IMR-90 (cell line): ENCODE measurements at regions not wholly inside any gene's neighbourhood (a gene's known extent, or its start where the extent isn't known, plus 50 kb on each side); places are given as distances from the start of the nearest gene placed in this dataset.

Source experiments
- ATAC-seq: fragments of 200-7000 bp; cut with Tn5 transposase; 2 replicates; pipeline ENCODE4 v1.9.1; 2020; ENCODE audit warnings: low read depth, mild to moderate bottlenecking, moderate library complexity
- BruUV-seq: library from RNA; stranded (reverse); fragments of 400-500 nt; replicated peaks from 2 replicates; lab custom pipeline; 2021; lab: Mats Ljungman, UMichigan
- CTCF ChIA-PET: fragments of 300-600 bp; formaldehyde crosslinking; extraction: SDS; loops from one replicate; lab custom pipeline; 2021; ENCODE audit warnings: antibody characterized with exemption; lab: Yijun Ruan, JAX
- POLR2A ChIA-PET: fragments of 300-600 bp; sonication (Branson Sonifier 250); formaldehyde crosslinking; loops from one replicate; lab custom pipeline; 2022; ENCODE audit warnings: antibody characterized with exemption; ENCODE audit not compliant: unreplicated experiment; lab: Charles Lee
- DNase-seq: peaks from one replicate; pipeline ENCODE4 v3.0.0; 2013
- H2AFZ ChIP-seq: replicated peaks from 2 replicates; pipeline ENCODE3; 2013; ENCODE audit warnings: low read length, mild to moderate bottlenecking; ENCODE audit not compliant: poor library complexity
- H2AK5ac ChIP-seq: 2 replicates; pipeline ENCODE4 v1.6.1; 2013; ENCODE audit warnings: low read depth, low read length, inconsistent platforms
- H2AK9ac ChIP-seq: replicated peaks from 2 replicates; pipeline ENCODE3; 2013; ENCODE audit warnings: mild to moderate bottlenecking, low read depth, low read length, moderate library complexity; ENCODE audit not compliant: poor library complexity
- H2BK120ac ChIP-seq: 2 replicates; pipeline ENCODE4 v1.6.1; 2013; ENCODE audit warnings: low read depth, low read length, inconsistent platforms
- H2BK15ac ChIP-seq: 3 replicates; pipeline ENCODE4 v1.6.1; 2013; ENCODE audit warnings: low read depth, low read length, inconsistent platforms
- H2BK20ac ChIP-seq: 2 replicates; pipeline ENCODE4 v1.6.1; 2013; ENCODE audit warnings: low read depth, mild to moderate bottlenecking, inconsistent platforms, low read length, moderate library complexity
- H2BK5ac ChIP-seq: 2 replicates; pipeline ENCODE4 v1.6.1; 2013; ENCODE audit warnings: mild to moderate bottlenecking, low read depth, low read length, inconsistent platforms; ENCODE audit not compliant: poor library complexity, severe bottlenecking
- H3K14ac ChIP-seq: replicated peaks from 2 replicates; pipeline ENCODE4 v1.6.1; 2013; ENCODE audit warnings: low read depth, low read length, inconsistent platforms
- H3K18ac ChIP-seq: 2 replicates; pipeline ENCODE4 v1.6.1; 2013; ENCODE audit warnings: low read depth, low read length, control low read depth
- H3K23ac ChIP-seq: 2 replicates; pipeline ENCODE4 v1.6.1; 2013; ENCODE audit warnings: low read depth, low read length, inconsistent platforms
- H3K27ac ChIP-seq: 2 replicates; pipeline ENCODE4 v1.5.1; 2013; ENCODE audit warnings: mild to moderate bottlenecking, control low read depth, low read length; ENCODE audit not compliant: insufficient read depth
- H3K27me3 ChIP-seq: 2 replicates; pipeline ENCODE4 v1.6.1; 2013; ENCODE audit warnings: low read length; ENCODE audit not compliant: control insufficient read depth, insufficient read depth
- H3K36me3 ChIP-seq: 2 replicates; pipeline ENCODE4 v1.6.1; 2013; ENCODE audit warnings: low read length, mixed read lengths; ENCODE audit not compliant: control insufficient read depth, insufficient read depth
- H3K4ac ChIP-seq: 2 replicates; pipeline ENCODE4 v1.6.1; 2013; ENCODE audit warnings: low read depth, low read length, inconsistent platforms
- H3K4me1 ChIP-seq: 2 replicates; pipeline ENCODE4 v1.6.1; 2013; ENCODE audit warnings: low read length, mixed read lengths; ENCODE audit not compliant: control insufficient read depth, insufficient read depth
- H3K4me2 ChIP-seq: 2 replicates; pipeline ENCODE4 v1.6.1; 2013; ENCODE audit warnings: low read depth, mild to moderate bottlenecking, control low read depth, low read length, moderate library complexity
- H3K4me3 ChIP-seq: 2 replicates; pipeline ENCODE4 v1.5.1; 2013; ENCODE audit warnings: low read depth, mild to moderate bottlenecking, control low read depth, low read length, moderate library complexity; ENCODE audit not compliant: insufficient read depth
- H3K56ac ChIP-seq: 2 replicates; pipeline ENCODE4 v1.6.1; 2013; ENCODE audit warnings: low read length, inconsistent platforms; ENCODE audit not compliant: insufficient read depth; ENCODE audit errors: extremely low read depth
- H3K79me1 ChIP-seq, 2 experiments: 2 replicates each; pipeline ENCODE4 v1.6.1; 2013; ENCODE audit warnings: low read length in 2 of 2, inconsistent platforms in 1 of 2, low read depth in 1 of 2
- H3K9ac ChIP-seq: 2 replicates; pipeline ENCODE4 v1.6.1; 2013; ENCODE audit warnings: low read depth, low read length, control low read depth
- H3K9me1 ChIP-seq: 2 replicates; pipeline ENCODE4 v1.6.1; 2013; ENCODE audit warnings: low read length, inconsistent platforms; ENCODE audit not compliant: insufficient read depth
- H3K9me3 ChIP-seq: 2 replicates; pipeline ENCODE4 v1.6.1; 2013; ENCODE audit warnings: low read length; ENCODE audit not compliant: control insufficient read depth, insufficient read depth
- H4K20me1 ChIP-seq: 2 replicates; pipeline ENCODE4 v1.6.1; 2013; ENCODE audit warnings: low read length, inconsistent platforms; ENCODE audit not compliant: insufficient read depth
- H4K5ac ChIP-seq: 2 replicates; pipeline ENCODE4 v1.6.1; 2013; ENCODE audit warnings: mild to moderate bottlenecking, low read depth, low read length, control low read depth
- H4K8ac ChIP-seq, 2 experiments: 2 replicates each; pipeline ENCODE4 v1.6.1; 2013; ENCODE audit warnings: low read depth in 2 of 2, low read length in 2 of 2, control low read depth in 1 of 2, inconsistent platforms in 1 of 2
- H4K91ac ChIP-seq: 2 replicates; pipeline ENCODE4 v1.6.1; 2013; ENCODE audit warnings: low read depth, low read length, inconsistent platforms; ENCODE audit not compliant: insufficient read depth
- MAFK ChIP-seq: IDR thresholded peaks from 2 replicates; pipeline ENCODE4 v1.6.1; 2012; ENCODE audit warnings: low read depth, low read length, improper control_type of control experiment
- MAZ ChIP-seq: IDR thresholded peaks from 2 replicates; pipeline ENCODE4 v1.6.1; 2012; ENCODE audit warnings: low read depth, mild to moderate bottlenecking, low read length, improper control_type of control experiment, moderate library complexity, borderline replicate concordance
- MXI1 ChIP-seq: IDR thresholded peaks from 2 replicates; pipeline ENCODE4 v1.6.1; 2012; ENCODE audit warnings: low read depth, mild to moderate bottlenecking, low read length, moderate library complexity, borderline replicate concordance
- WGBS, 2 experiments: methylation state at CpG; one replicate each; pipeline versions ENCODE4 v1.1.5 to v1.1.7; 2013; ENCODE audit warnings: missing lambda C conversion rate in 2 of 2; ENCODE audit not compliant: insufficient read length in 1 of 2; ENCODE audit errors: extremely low coverage in 2 of 2; 5-methylcytosine and 5-hydroxymethylcytosine counted together
- dilution Hi-C: fragments of 300-500 bp; cut with HindIII; formaldehyde crosslinking; loops from one replicate; pipeline ENCODE4 v1.14.3; 2018; ENCODE audit warnings: low sequenced_read_pairs; ENCODE audit not compliant: unreplicated experiment
- in situ Hi-C: fragments of 300-500 bp; cut with MboI; formaldehyde crosslinking; loops from 3 replicates; pipeline ENCODE4 v1.14.3; 2019; ENCODE audit warnings: low sequenced_read_pairs, inconsistent platforms, mixed read lengths
- intact Hi-C: fragments of 100-400 bp; cut with micrococcal nuclease; formaldehyde crosslinking; loops from 2 replicates; pipeline ENCODE4 v1.10.0; 2022
- TF ChIP-seq, protein P1 (sequence below): conservative IDR thresholded peaks from 2 replicates; pipeline ENCODE4 v1.5.1; 2012; ENCODE audit warnings: mild to moderate bottlenecking, low read depth, low read length, improper control_type of control experiment

- POLR2A ChIA-PET: no interaction called here
- in situ Hi-C loops: no loop called here
Observed at GRCh38 chr7:112654322-112655216, 135.6 kb downstream of the TMEM168 start.

More at GRCh38 chr7:112654322-112655216, 135.6 kb downstream of the TMEM168 start:
- H2AFZ ChIP-seq: no peak overlapping the region
- no peaks in the 10 kb centered on the region for H3K9me1 ChIP-seq
- no peak overlapping the region for H3K23ac ChIP-seq
- no peak overlapping the region for H3K4ac ChIP-seq
- no peaks in the 10 kb centered on the region for H3K36me3 ChIP-seq
- CTCF ChIA-PET: no interaction called here
- H4K20me1 ChIP-seq: no peaks in the 10 kb centered on the region
- H2BK20ac ChIP-seq: no peak overlapping the region
- H2BK5ac ChIP-seq: no peak overlapping the region
- no peak overlapping the region for H3K14ac ChIP-seq
- ATAC-seq (no peak), DNase-seq (no peak)
- no peak overlapping the region for H3K18ac ChIP-seq
- dilution Hi-C loops: no loop called here
- H3K4me2 ChIP-seq: no peak overlapping the region
- H3K9ac ChIP-seq: no peak overlapping the region
- BruUV-seq: no TSS peak
- no peaks in the 10 kb centered on the region for H3K27me3 ChIP-seq
- intact Hi-C loops: no loop called here
- no peak for TF ChIP-seq MXI1
- no peak for TF ChIP-seq MAFK
- TF ChIP-seq, protein P1, sequence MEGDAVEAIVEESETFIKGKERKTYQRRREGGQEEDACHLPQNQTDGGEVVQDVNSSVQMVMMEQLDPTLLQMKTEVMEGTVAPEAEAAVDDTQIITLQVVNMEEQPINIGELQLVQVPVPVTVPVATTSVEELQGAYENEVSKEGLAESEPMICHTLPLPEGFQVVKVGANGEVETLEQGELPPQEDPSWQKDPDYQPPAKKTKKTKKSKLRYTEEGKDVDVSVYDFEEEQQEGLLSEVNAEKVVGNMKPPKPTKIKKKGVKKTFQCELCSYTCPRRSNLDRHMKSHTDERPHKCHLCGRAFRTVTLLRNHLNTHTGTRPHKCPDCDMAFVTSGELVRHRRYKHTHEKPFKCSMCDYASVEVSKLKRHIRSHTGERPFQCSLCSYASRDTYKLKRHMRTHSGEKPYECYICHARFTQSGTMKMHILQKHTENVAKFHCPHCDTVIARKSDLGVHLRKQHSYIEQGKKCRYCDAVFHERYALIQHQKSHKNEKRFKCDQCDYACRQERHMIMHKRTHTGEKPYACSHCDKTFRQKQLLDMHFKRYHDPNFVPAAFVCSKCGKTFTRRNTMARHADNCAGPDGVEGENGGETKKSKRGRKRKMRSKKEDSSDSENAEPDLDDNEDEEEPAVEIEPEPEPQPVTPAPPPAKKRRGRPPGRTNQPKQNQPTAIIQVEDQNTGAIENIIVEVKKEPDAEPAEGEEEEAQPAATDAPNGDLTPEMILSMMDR: no peak
- TF ChIP-seq MAZ: no peak
- H3K27ac ChIP-seq: no peak overlapping the region
- no peak overlapping the region for H3K56ac ChIP-seq
- no peak overlapping the region for H2BK120ac ChIP-seq
- no peak overlapping the region for H2BK15ac ChIP-seq
- no peak overlapping the region for H4K5ac ChIP-seq
- no peaks in the 10 kb centered on the region for H3K9me3 ChIP-seq
- H4K8ac ChIP-seq: no peak overlapping the region
- no peak overlapping the region for H3K4me3 ChIP-seq
- no CpG with 5 or more reads among the region's 4 CpGs for WGBS, 2 experiments
- H2AK9ac ChIP-seq: no peak overlapping the region
- no peak overlapping the region for H4K91ac ChIP-seq
- no peak overlapping the region for H2AK5ac ChIP-seq
- H3K4me1 ChIP-seq: no peaks in the 10 kb centered on the region
- H3K79me1 ChIP-seq: no peaks in the 10 kb centered on the region
